ENCODE measurements at regions not wholly inside any gene's neighbourhood (a gene's known extent, or its start where the extent isn't known, plus 50 kb on each side); places are given as distances from the start of the nearest gene placed in this dataset.
A peak's percentile ranks its signal among the peaks of the same experiment; 100 is the strongest.

DNA sequence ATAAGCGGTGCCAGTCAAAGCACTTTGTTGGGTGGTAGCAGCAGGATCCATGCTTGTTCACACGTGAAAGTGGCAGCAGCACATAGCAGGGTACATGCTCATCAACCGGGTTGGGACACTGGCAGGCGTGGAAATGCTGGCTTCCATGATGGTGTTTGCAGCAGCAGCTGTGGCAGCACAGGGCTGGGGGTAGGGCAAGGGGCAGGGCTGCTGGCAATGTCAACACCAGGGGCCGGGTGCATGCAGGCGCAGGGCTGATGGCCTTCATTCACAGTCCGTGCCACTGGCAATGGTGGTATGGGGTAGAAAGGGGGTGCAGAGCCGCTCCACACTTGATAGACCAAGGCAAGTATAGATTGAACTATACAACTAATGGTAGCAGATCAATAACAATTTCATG, 374.7 kb upstream of the FAM241A start:
- H3K27me3 ChIP-seq: no peaks in the 10 kb centered on the region
- H2AFZ ChIP-seq: no peak overlapping the region
- H3K4me1 ChIP-seq (ENCODE audit: insufficient read depth): peaks cover 9% of the 10 kb centered on the region
- H4K20me1 ChIP-seq (ENCODE audit: insufficient read depth, poor library complexity, severe bottlenecking): no peaks in the 10 kb centered on the region
- no peaks in the 10 kb centered on the region for H3K36me3 ChIP-seq (replicated peaks; ENCODE audit: insufficient read depth, low read depth)
- no peaks in the 10 kb centered on the region for H3K9me2 ChIP-seq (replicated peaks; ENCODE audit: insufficient read depth)
- no peak for DNase-seq (ENCODE audit: low spot score)
- H3K27ac ChIP-seq: no peak overlapping the region
- H3K4me2 ChIP-seq: no peak overlapping the region
- no peak overlapping the region for H3K4me3 ChIP-seq
- H3K79me2 ChIP-seq: no peaks in the 10 kb centered on the region
- no peaks in the 10 kb centered on the region for H3K9me3 ChIP-seq (ENCODE audit: low read depth)
- WGBS (ENCODE audit: low lambda C conversion rate, missing lambda C conversion rate): 68% methylated on average over 8 of the region's 8 CpGs
- TF ChIP-seq, protein P1, sequence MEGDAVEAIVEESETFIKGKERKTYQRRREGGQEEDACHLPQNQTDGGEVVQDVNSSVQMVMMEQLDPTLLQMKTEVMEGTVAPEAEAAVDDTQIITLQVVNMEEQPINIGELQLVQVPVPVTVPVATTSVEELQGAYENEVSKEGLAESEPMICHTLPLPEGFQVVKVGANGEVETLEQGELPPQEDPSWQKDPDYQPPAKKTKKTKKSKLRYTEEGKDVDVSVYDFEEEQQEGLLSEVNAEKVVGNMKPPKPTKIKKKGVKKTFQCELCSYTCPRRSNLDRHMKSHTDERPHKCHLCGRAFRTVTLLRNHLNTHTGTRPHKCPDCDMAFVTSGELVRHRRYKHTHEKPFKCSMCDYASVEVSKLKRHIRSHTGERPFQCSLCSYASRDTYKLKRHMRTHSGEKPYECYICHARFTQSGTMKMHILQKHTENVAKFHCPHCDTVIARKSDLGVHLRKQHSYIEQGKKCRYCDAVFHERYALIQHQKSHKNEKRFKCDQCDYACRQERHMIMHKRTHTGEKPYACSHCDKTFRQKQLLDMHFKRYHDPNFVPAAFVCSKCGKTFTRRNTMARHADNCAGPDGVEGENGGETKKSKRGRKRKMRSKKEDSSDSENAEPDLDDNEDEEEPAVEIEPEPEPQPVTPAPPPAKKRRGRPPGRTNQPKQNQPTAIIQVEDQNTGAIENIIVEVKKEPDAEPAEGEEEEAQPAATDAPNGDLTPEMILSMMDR (IDR thresholded peaks at IDR 0.05; ENCODE audit: poor library complexity): no peak
- no peak for TF ChIP-seq EZH2 (IDR thresholded peaks at IDR 0.05; ENCODE audit: borderline replicate concordance)
- no peak for TF ChIP-seq EZH2phosphoT487 (IDR thresholded peaks at IDR 0.05; ENCODE audit: low read depth, severe bottlenecking, unreplicated experiment)

DNA sequence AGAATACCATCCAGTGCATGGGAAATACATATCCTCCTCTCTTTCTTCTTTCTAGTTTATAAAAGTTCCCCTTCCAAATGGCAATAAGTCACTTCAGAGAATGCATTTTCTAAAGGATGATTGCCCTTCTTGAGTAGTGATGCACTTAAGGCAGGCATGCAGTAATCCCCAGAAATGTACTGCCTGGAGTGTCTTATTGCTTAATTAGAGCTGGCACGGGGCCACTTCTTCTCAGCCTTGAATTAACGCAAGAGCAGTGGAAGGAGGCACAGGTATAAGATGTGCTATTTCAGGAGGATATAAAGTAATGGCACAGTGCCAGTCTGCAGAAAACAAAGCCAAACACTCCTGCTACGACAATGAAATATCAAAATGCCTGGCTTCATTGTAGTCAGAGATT, 371.4 kb upstream of the FAM241A start:
- Histone ChIP-seq H3K4me3 (no peak overlapping the region), H2AFZ (no peak overlapping the region), H3K27ac (no peak overlapping the region), H3K36me3 (replicated peaks; ENCODE audit: insufficient read depth, low read depth) (no peaks in the 10 kb centered on the region), H3K27me3 (no peaks in the 10 kb centered on the region), H3K79me2 (no peaks in the 10 kb centered on the region), H3K9me2 (replicated peaks; ENCODE audit: insufficient read depth) (no peaks in the 10 kb centered on the region), H3K9me3 (ENCODE audit: low read depth) (no peaks in the 10 kb centered on the region), H3K4me2 (no peak overlapping the region), H4K20me1 (ENCODE audit: insufficient read depth, poor library complexity, severe bottlenecking) (no peaks in the 10 kb centered on the region), H3K4me1 (ENCODE audit: insufficient read depth) (peaks cover 9% of the 10 kb centered on the region)
- 50% methylated on average over 3 of the region's 3 CpGs for WGBS (ENCODE audit: low lambda C conversion rate, missing lambda C conversion rate)
- TF ChIP-seq EZH2 (IDR thresholded peaks at IDR 0.05; ENCODE audit: borderline replicate concordance) (no peak), EZH2phosphoT487 (IDR thresholded peaks at IDR 0.05; ENCODE audit: low read depth, severe bottlenecking, unreplicated experiment) (no peak)
- TF ChIP-seq, protein P1 (IDR thresholded peaks at IDR 0.05; ENCODE audit: poor library complexity): no peak
- peak; percentile 29 for DNase-seq (ENCODE audit: low spot score)

DNA sequence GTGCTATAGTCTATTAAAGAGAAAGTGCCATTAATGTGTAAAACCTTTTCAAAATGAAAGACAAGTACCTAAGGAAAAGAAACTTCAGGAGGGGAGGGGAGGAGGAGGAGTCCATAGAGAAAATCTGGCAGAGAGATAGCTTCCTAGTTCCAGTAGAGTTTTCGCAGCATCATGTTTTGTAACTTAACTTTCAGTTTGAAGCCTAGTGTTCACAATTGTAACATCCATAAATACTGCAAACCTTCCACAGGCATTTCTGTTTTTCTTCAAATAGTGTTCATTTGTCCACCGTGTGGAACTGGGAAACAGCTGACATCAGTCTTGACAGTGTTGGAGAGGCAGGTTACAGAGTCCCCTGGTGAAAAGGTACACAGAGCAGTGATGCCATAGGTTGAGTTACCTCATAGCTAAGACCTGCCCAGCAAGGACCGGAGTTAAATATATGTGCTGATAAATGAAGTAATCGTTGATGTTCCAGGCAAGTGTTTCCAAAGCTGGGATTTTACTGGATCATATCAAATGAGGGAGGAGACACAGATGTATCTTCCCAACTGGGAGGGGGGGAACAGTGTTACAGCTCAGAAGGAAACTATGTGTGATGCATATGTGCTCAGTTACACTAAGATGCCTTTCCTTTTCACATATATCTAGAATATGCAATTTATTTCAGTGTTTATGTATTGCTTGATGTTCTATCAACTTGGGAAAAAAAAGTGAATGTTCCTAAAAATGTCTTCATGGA, 369.5 kb upstream of the FAM241A start:
- Histone ChIP-seq H3K9me3 (ENCODE audit: low read depth) (no peaks in the 10 kb centered on the region), H2AFZ (no peak overlapping the region), H4K20me1 (ENCODE audit: insufficient read depth, poor library complexity, severe bottlenecking) (no peaks in the 10 kb centered on the region), H3K27ac (peak overlapping the region; percentile 7), H3K27me3 (no peaks in the 10 kb centered on the region), H3K4me2 (peak overlapping the region; percentile 40), H3K79me2 (no peaks in the 10 kb centered on the region), H3K9me2 (replicated peaks; ENCODE audit: insufficient read depth) (no peaks in the 10 kb centered on the region), H3K36me3 (replicated peaks; ENCODE audit: insufficient read depth, low read depth) (no peaks in the 10 kb centered on the region), H3K4me1 (ENCODE audit: insufficient read depth) (peaks cover 9% of the 10 kb centered on the region), H3K4me3 (no peak overlapping the region)
- TF ChIP-seq, protein P1 (IDR thresholded peaks at IDR 0.05; ENCODE audit: poor library complexity): no peak
- TF ChIP-seq EZH2 (IDR thresholded peaks at IDR 0.05; ENCODE audit: borderline replicate concordance) (no peak), EZH2phosphoT487 (IDR thresholded peaks at IDR 0.05; ENCODE audit: low read depth, severe bottlenecking, unreplicated experiment) (no peak)
- 53% methylated on average over 4 of the region's 4 CpGs for WGBS (ENCODE audit: low lambda C conversion rate, missing lambda C conversion rate)
- peak; percentile 28 for DNase-seq (ENCODE audit: low spot score)
